LNCaP clone FGC (cell line): ENCODE measurements at regions not wholly inside any gene's neighbourhood (a gene's known extent, or its start where the extent isn't known, plus 50 kb on each side); places are given as distances from the start of the nearest gene placed in this dataset.
"Not testable (repeated sequence)": the region's sequence is repeated elsewhere in the genome, so short reads cannot be mapped to it uniquely, and the experiment has no call there.

ENCODE experiments used
- DNase-seq: peaks from one replicate; pipeline ENCODE4 v3.0.0-alpha.2; 2011; ENCODE audit warnings: low read depth
- H3K4me3 ChIP-seq: 2 replicates; pipeline ENCODE4 v1.5.1; 2011; ENCODE audit warnings: mild to moderate bottlenecking, low read depth, low read length, control low read depth
- CTCF ChIP-seq: IDR thresholded peaks from 2 replicates; pipeline ENCODE4 v1.5.1; 2012; ENCODE audit warnings: mild to moderate bottlenecking; ENCODE audit not compliant: control insufficient read depth, insufficient read depth; ENCODE audit errors: extremely low read depth

DNA sequence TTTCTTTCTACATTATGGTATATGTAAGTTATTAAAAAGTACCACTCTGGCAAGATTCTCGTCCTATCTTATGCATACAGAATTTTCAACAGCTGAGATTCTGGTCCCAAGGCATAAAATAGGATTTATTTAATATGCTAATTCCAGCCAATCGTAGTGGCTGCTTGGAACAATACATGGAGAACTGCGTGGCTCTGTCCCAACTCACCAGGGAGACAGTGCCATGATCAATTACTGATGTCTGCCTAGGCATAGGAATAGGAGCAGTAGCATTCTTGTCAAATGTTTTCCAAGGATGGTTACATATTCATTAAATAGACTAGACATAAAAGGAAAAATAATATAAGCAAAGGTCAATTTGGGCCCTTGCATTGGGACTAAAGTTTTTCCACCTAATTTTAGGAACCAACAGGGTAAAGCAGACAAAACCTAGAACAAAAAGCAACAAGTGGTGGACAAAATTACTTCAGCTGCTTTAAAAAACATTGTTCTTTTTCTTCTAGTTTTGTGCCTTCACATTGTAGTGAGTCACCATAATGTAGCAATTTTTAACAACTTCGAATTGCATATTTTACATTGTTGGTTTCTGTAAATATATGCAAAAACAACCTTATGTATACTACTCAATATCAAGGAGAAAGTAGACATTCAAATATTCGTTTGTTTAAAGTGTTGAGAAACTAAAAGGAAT, 232.8 kb upstream of the ATP5MC3 start:
- no peak for TF ChIP-seq CTCF
- no peak overlapping the region for H3K4me3 ChIP-seq
- no peak for DNase-seq

GRCh38 chr2:175410941-175411340, 229.4 kb upstream of the ATP5MC3 start:
- not testable (repeated sequence) for H3K4me3 ChIP-seq, DNase-seq

DNA sequence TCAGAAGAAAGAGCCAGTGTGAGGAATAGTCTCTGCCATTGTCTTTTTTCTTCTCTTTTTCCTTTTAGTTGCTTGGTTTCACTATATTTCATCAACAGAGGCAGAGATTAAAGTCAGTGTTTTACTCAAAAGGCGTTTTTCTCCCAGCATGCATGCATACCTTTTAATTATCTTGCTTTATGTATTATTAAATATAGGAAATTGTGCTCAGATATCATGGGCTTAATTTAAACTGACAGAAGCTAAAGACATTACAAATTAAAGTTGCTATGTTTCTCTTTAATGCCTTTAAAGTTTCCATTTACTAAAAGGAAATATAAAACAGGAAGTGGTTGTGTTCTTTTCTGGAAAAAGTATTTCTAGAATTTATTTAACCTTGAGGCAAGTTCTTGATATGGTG, 223.3 kb upstream of the ATP5MC3 start:
- no peak for TF ChIP-seq CTCF
- DNase-seq, result no peak
- no peak overlapping the region for H3K4me3 ChIP-seq

- DNase-seq, result no peak
- no peak for TF ChIP-seq CTCF
Observed at GRCh38 chr2:175403599-175404221, 222.2 kb upstream of the ATP5MC3 start.

GRCh38 chr2:175402571-175402970, 221.1 kb upstream of the ATP5MC3 start:
- no peak for DNase-seq
- no peak overlapping the region for H3K4me3 ChIP-seq
- no peak for TF ChIP-seq CTCF

More at GRCh38 chr2:175403599-175404221, 222.2 kb upstream of the ATP5MC3 start:
- H3K4me3 ChIP-seq, result no peak overlapping the region

DNA sequence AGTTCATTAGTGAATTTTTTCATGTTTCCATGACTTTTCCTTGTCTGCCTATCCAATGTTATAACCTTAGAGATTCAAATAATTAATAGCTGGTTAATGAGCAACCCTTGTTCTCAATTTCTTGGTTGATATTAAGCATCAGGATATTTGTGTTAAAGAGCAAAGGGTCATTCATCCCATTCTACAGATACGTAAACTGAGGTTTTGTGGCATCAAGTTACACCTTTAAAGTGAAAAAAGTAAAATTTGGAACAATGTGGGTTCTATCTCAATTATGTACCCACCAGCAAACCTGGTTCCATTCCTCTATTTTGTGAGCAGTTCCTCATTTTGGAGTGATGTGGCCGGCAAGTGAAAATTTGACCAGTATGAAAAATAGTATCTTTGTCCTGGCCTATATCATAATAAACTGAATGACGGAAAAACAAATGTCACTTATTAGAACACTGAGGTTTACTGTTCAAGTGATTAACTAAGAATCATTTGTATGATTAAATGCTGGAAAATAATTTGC, 220.5 kb upstream of the ATP5MC3 start:
- no peak for DNase-seq
- TF ChIP-seq CTCF, result no peak
- H3K4me3 ChIP-seq, result no peak overlapping the region

- DNase-seq, result no peak
- H3K4me3 ChIP-seq, result no peak overlapping the region
- no peak for TF ChIP-seq CTCF
Observed at GRCh38 chr2:175400975-175401374, 219.5 kb upstream of the ATP5MC3 start.
